Neutrophil (primary cell): ENCODE measurements at regions not wholly inside any gene's neighbourhood (a gene's known extent, or its start where the extent isn't known, plus 50 kb on each side); places are given as distances from the start of the nearest gene placed in this dataset.

Source experiments
- H3K27ac ChIP-seq: fragments of 200-600 bp; sonication (generic); 2 replicates; pipeline ENCODE4 v1.5.1; 2016; ENCODE audit warnings: mild to moderate bottlenecking, moderate library complexity
- H3K27me3 ChIP-seq: fragments of 200-600 bp; sonication (generic); 2 replicates; pipeline ENCODE4 v1.6.0; 2016; ENCODE audit warnings: mild to moderate bottlenecking
- H3K36me3 ChIP-seq: fragments of 200-600 bp; sonication (generic); 2 replicates; pipeline ENCODE4 v1.5.1; 2017
- H3K4me1 ChIP-seq, 2 experiments: fragments of 200-600 bp in 1 of 2; sonication (generic) in 1 of 2; 1 replicate in 1 of 2; 2 replicates in 1 of 2; pipeline versions ENCODE4 v1.5.1 to v1.6.1; 2013 to 2016; ENCODE audit warnings: low read depth in 1 of 2, low read length in 1 of 2, mild to moderate bottlenecking in 1 of 2, moderate library complexity in 1 of 2; ENCODE audit not compliant: control insufficient read depth in 1 of 2, insufficient read depth in 1 of 2
- H3K4me3 ChIP-seq, 2 experiments: fragments of 200-600 bp in 1 of 2; sonication (generic) in 1 of 2; 1 replicate in 1 of 2; 2 replicates in 1 of 2; pipeline ENCODE4 v1.5.1; 2013 to 2016; ENCODE audit warnings: low read depth in 1 of 2, low read length in 1 of 2, mild to moderate bottlenecking in 1 of 2, moderate library complexity in 1 of 2
- H3K9me3 ChIP-seq: fragments of 200-600 bp; sonication (generic); 2 replicates; pipeline ENCODE4 v1.5.1; 2016
- TF ChIP-seq, protein P1 (sequence below): fragments of 200-600 bp; sonication (generic); IDR thresholded peaks from 2 replicates; pipeline ENCODE4 v1.5.1; 2016; ENCODE audit warnings: antibody characterized with exemption

DNA sequence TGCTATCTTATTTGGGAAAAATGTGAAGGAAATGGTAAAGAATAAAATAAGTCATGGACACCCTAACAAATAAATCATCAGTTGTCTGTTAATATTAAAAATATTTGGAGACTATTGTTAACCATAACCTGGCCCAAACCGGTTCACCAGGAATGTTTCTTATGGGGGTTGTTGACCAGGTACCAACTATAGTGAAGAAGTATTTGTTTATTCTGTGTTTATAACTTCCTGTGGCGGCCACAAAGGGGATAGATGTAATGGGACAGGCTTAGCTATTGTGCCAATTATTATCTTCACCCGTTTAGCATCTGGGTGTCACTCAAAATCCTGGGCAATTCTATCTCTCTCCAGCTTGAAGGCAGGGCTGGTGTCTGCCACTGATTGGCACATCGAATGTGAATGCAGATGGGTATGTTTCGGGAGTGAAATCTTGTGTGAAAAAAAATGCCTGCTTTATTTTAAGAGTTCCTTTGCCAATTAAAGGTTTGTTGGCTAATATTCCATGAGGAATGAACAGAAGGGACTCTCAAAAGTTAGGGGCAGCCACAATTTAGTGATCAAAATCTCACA is 500.9 kb downstream of the ARL4A start:
- TF ChIP-seq, protein P1, sequence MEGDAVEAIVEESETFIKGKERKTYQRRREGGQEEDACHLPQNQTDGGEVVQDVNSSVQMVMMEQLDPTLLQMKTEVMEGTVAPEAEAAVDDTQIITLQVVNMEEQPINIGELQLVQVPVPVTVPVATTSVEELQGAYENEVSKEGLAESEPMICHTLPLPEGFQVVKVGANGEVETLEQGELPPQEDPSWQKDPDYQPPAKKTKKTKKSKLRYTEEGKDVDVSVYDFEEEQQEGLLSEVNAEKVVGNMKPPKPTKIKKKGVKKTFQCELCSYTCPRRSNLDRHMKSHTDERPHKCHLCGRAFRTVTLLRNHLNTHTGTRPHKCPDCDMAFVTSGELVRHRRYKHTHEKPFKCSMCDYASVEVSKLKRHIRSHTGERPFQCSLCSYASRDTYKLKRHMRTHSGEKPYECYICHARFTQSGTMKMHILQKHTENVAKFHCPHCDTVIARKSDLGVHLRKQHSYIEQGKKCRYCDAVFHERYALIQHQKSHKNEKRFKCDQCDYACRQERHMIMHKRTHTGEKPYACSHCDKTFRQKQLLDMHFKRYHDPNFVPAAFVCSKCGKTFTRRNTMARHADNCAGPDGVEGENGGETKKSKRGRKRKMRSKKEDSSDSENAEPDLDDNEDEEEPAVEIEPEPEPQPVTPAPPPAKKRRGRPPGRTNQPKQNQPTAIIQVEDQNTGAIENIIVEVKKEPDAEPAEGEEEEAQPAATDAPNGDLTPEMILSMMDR = no peak
- H3K4me3 ChIP-seq = no peak overlapping the region
- no peaks in the 10 kb centered on the region for H3K27me3 ChIP-seq
- H3K4me1 ChIP-seq = no peaks in the 10 kb centered on the region
- no peak overlapping the region for H3K27ac ChIP-seq
- no peaks in the 10 kb centered on the region for H3K9me3 ChIP-seq
- no peaks in the 10 kb centered on the region for H3K36me3 ChIP-seq

GRCh38 chr7:13188922-13189321 is 501.5 kb downstream of the ARL4A start:
- H3K4me1 ChIP-seq = no peaks in the 10 kb centered on the region
- H3K4me3 ChIP-seq = no peak overlapping the region
- TF ChIP-seq, protein P1 = no peak
- H3K36me3 ChIP-seq = no peaks in the 10 kb centered on the region
- no peaks in the 10 kb centered on the region for H3K9me3 ChIP-seq
- no peak overlapping the region for H3K27ac ChIP-seq
- no peaks in the 10 kb centered on the region for H3K27me3 ChIP-seq

GRCh38 chr7:13189668-13190067 is 502.2 kb downstream of the ARL4A start:
- H3K27me3 ChIP-seq = no peaks in the 10 kb centered on the region
- H3K27ac ChIP-seq = no peak overlapping the region
- no peaks in the 10 kb centered on the region for H3K9me3 ChIP-seq
- no peaks in the 10 kb centered on the region for H3K4me1 ChIP-seq
- TF ChIP-seq, protein P1 = no peak
- no peak overlapping the region for H3K4me3 ChIP-seq
- H3K36me3 ChIP-seq = no peaks in the 10 kb centered on the region

DNA sequence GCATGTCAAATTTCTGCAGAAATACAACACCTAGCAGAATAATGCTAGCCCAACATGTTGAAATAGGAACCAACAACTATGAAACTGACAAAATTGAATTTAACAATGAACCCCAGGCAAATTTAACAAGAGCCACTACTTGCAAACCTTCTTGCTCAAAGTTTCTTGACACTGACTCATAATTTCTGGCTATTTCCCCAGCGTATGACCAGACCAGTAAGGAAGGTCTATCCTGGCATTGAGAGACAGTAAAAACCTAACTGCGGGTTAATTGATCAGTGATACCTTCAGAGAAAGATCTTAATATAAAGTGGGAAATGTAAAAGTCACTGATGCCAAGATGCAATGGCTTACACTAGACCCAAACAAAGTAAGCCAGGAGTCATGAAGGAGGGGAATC is 510.1 kb downstream of the ARL4A start:
- Histone ChIP-seq H3K9me3 (no peaks in the 10 kb centered on the region), H3K27ac (no peak overlapping the region), H3K36me3 (no peaks in the 10 kb centered on the region), H3K27me3 (no peaks in the 10 kb centered on the region), H3K4me1 (no peaks in the 10 kb centered on the region), H3K4me3 (no peak overlapping the region)
- TF ChIP-seq, protein P1 = no peak

DNA sequence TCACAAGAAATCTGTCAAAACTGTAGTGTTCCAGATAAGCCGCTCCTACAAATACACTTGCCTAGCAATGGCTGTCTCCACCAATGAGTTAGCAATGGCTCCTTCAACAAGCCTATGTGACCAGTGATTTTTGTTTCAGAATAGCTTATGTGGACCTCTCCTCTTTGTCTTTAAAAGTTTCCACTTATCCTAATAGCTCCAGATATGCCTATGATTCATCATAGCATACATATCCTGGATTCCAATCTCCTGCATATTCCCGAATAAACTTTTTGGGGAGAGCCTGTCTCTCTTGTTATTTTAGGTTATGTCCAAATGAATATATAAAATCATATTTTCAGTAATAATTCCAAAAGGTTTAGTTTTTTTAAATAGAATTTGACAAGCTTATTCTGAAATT is 510.6 kb downstream of the ARL4A start:
- no peaks in the 10 kb centered on the region for H3K4me1 ChIP-seq
- H3K9me3 ChIP-seq = no peaks in the 10 kb centered on the region
- TF ChIP-seq, protein P1 = no peak
- H3K36me3 ChIP-seq = no peaks in the 10 kb centered on the region
- H3K27ac ChIP-seq = no peak overlapping the region
- no peak overlapping the region for H3K4me3 ChIP-seq
- no peaks in the 10 kb centered on the region for H3K27me3 ChIP-seq

DNA sequence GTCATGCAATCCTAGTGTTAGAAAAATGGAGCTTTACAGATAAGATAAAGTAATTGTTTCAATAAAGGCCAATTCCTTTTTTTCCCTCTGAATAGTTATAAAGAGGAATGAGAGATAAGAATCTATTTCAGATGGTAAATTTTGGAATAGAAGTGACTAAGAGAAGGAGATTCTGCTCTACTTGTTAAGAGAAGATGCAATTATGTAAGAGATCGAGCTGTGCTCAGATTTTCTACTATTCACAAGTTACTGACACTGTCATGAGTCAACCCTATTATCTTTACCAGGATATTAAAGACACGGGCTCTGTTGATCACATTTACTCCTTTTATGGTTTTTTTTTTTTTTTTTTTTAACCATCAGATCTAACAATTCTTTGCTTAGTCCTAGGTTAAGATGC is 511.3 kb downstream of the ARL4A start:
- H3K27me3 ChIP-seq = no peaks in the 10 kb centered on the region
- TF ChIP-seq, protein P1 = no peak
- no peak overlapping the region for H3K27ac ChIP-seq
- H3K36me3 ChIP-seq = no peaks in the 10 kb centered on the region
- no peaks in the 10 kb centered on the region for H3K4me1 ChIP-seq
- no peaks in the 10 kb centered on the region for H3K9me3 ChIP-seq
- no peak overlapping the region for H3K4me3 ChIP-seq
